ENCODE measurements at regions not wholly inside any gene's neighbourhood (a gene's known extent, or its start where the extent isn't known, plus 50 kb on each side); places are given as distances from the start of the nearest gene placed in this dataset.

GRCh38 chr3:118029049-118029448, 1005.6 kb downstream of the IGSF11 start:
- Histone ChIP-seq H3K27me3 (ENCODE audit: insufficient read depth, low read depth) (no peaks in the 10 kb centered on the region), H3K4me2 (no peak overlapping the region), H3K9me2 (ENCODE audit: insufficient read depth) (no peaks in the 10 kb centered on the region), H3F3A (ENCODE audit: insufficient read depth, low read depth) (no peaks in the 10 kb centered on the region), H3K27ac (no peak overlapping the region), H3K9me3 (ENCODE audit: insufficient read depth, low read depth) (no peaks in the 10 kb centered on the region), H2AFZ (no peak overlapping the region), H3K4me3 (no peak overlapping the region), H3K4me1 (replicated peaks; ENCODE audit: insufficient read depth) (no peaks in the 10 kb centered on the region), H4K20me1 (ENCODE audit: insufficient read depth) (no peaks in the 10 kb centered on the region), H3K79me2 (ENCODE audit: low read depth) (no peaks in the 10 kb centered on the region), H3K36me3 (ENCODE audit: low read depth) (no peaks in the 10 kb centered on the region)
- DNase-seq = no peak
- TF ChIP-seq EZH2 (IDR thresholded peaks at IDR 0.05; ENCODE audit: low read depth) (no peak), CTCF (conservative IDR thresholded peaks at IDR 0.05) (no peak)
- intact Hi-C loops (cut with micrococcal nuclease; ENCODE audit: unreplicated experiment) = no loop called here
- ChIA-PET POLR2A (ENCODE audit: unreplicated experiment) (no interaction called here), CTCF (no interaction called here)
- no TSS peak for BruUV-seq (replicated peaks)

- Histone ChIP-seq H4K20me1 (ENCODE audit: insufficient read depth) (no peaks in the 10 kb centered on the region), H3F3A (ENCODE audit: insufficient read depth, low read depth) (no peaks in the 10 kb centered on the region), H3K27me3 (ENCODE audit: insufficient read depth, low read depth) (no peaks in the 10 kb centered on the region), H3K36me3 (ENCODE audit: low read depth) (no peaks in the 10 kb centered on the region), H2AFZ (no peak overlapping the region), H3K9me3 (ENCODE audit: insufficient read depth, low read depth) (no peaks in the 10 kb centered on the region), H3K4me3 (no peak overlapping the region), H3K9me2 (ENCODE audit: insufficient read depth) (no peaks in the 10 kb centered on the region), H3K27ac (no peak overlapping the region), H3K4me1 (replicated peaks; ENCODE audit: insufficient read depth) (no peaks in the 10 kb centered on the region), H3K79me2 (ENCODE audit: low read depth) (no peaks in the 10 kb centered on the region), H3K4me2 (no peak overlapping the region)
- TF ChIP-seq CTCF (conservative IDR thresholded peaks at IDR 0.05) = no peak
- TF ChIP-seq EZH2 (IDR thresholded peaks at IDR 0.05; ENCODE audit: low read depth) = no peak
- no peak for DNase-seq
- ChIA-PET POLR2A (ENCODE audit: unreplicated experiment) (no interaction called here), CTCF (no interaction called here)
- intact Hi-C loops (cut with micrococcal nuclease; ENCODE audit: unreplicated experiment) = no loop called here
- BruUV-seq (replicated peaks) = no TSS peak
These were observed 998.4 kb downstream of the IGSF11 start for GRCh38 chr3:118036215-118036614.

GRCh38 chr3:118055381-118055780, 979.3 kb downstream of the IGSF11 start:
- no peaks in the 10 kb centered on the region for H3K36me3 ChIP-seq (ENCODE audit: low read depth)
- H3K4me3 ChIP-seq = no peak overlapping the region
- no peaks in the 10 kb centered on the region for H4K20me1 ChIP-seq (ENCODE audit: insufficient read depth)
- no peaks in the 10 kb centered on the region for H3F3A ChIP-seq (ENCODE audit: insufficient read depth, low read depth)
- CTCF ChIA-PET = no interaction called here
- no peak for TF ChIP-seq EZH2 (IDR thresholded peaks at IDR 0.05; ENCODE audit: low read depth)
- TF ChIP-seq CTCF (conservative IDR thresholded peaks at IDR 0.05) = no peak
- BruUV-seq (replicated peaks) = no TSS peak
- H3K9me3 ChIP-seq (ENCODE audit: insufficient read depth, low read depth) = no peaks in the 10 kb centered on the region
- DNase-seq = no peak
- no peaks in the 10 kb centered on the region for H3K4me1 ChIP-seq (replicated peaks; ENCODE audit: insufficient read depth)
- H3K27me3 ChIP-seq (ENCODE audit: insufficient read depth, low read depth) = no peaks in the 10 kb centered on the region
- POLR2A ChIA-PET (ENCODE audit: unreplicated experiment) = no interaction called here
- no peaks in the 10 kb centered on the region for H3K9me2 ChIP-seq (ENCODE audit: insufficient read depth)
- no peak overlapping the region for H3K27ac ChIP-seq
- H3K4me2 ChIP-seq = no peak overlapping the region
- H3K79me2 ChIP-seq (ENCODE audit: low read depth) = no peaks in the 10 kb centered on the region
- intact Hi-C loops (cut with micrococcal nuclease; ENCODE audit: unreplicated experiment) = no loop called here
- H2AFZ ChIP-seq = no peak overlapping the region

Measured in PC-9 (cell line).